Right lobe of liver (tissue), 6 donors: ENCODE measurements at regions not wholly inside any gene's neighbourhood (a gene's known extent, or its start where the extent isn't known, plus 50 kb on each side); places are given as distances from the start of the nearest gene placed in this dataset.

Source experiments
- ATAC-seq, 4 donors: fragments of 200-7000 bp; cut with Tn5 transposase; one replicate each; pipeline ENCODE4 v1.9.1; 2020; ENCODE audit warnings: mild to moderate bottlenecking in 4 of 4, moderate library complexity in 4 of 4
- DNase-seq, 3 donors: peaks; one replicate each; pipeline ENCODE4 v3.0.0-alpha.2; 2020
- H3K27ac ChIP-seq, 3 donors: fragments of 200-600 bp; one replicate each; pipeline ENCODE4 v1.8.0; 2022
- H3K27me3 ChIP-seq, 2 donors: fragments of 200-600 bp; one replicate each; pipeline ENCODE4 v1.8.0; 2022
- H3K36me3 ChIP-seq, 4 donors: fragments of 200-600 bp; sonication (generic) in 1 of 4; one replicate each; pipeline versions ENCODE4 v1.5.1 to v1.8.0; 2017 to 2022; ENCODE audit warnings: control low read depth in 1 of 4
- H3K4me1 ChIP-seq, 4 donors: fragments of 200-600 bp; sonication (generic) in 1 of 4; one replicate each; pipeline versions ENCODE4 v1.5.1 to v1.8.0; 2017 to 2022; ENCODE audit warnings: control low read depth in 1 of 4
- H3K4me3 ChIP-seq, 3 donors: fragments of 200-600 bp; one replicate each; pipeline ENCODE4 v1.8.0; 2022
- H3K9me3 ChIP-seq, 4 donors: fragments of 200-600 bp; sonication (generic) in 1 of 4; one replicate each; pipeline versions ENCODE4 v1.5.1 to v1.8.0; 2017 to 2022; ENCODE audit warnings: control low read depth in 1 of 4
- POLR2A ChIP-seq: fragments of 450-650 bp; IDR thresholded peaks from one replicate; pipeline ENCODE4 v1.6.1; 2017; ENCODE audit warnings: antibody characterized with exemption, mild to moderate bottlenecking
- WGBS: methylation state at CpG from one replicate; pipeline ENCODE4 v1.1.6; 2018; ENCODE audit warnings: low coverage, low lambda C conversion rate; ENCODE audit not compliant: insufficient coverage; ENCODE audit errors: missing lambda C conversion rate; 5-methylcytosine and 5-hydroxymethylcytosine counted together
- intact Hi-C, 2 donors: fragments of 100-400 bp; cut with DNase I; formaldehyde crosslinking; loops; one replicate each; pipeline versions ENCODE4 v1.11.2 to v1.14.1; 2022
- TF ChIP-seq, protein P1 (sequence below), 4 donors: fragments of 200-600 bp in 3 of 4; fragments of 450-650 bp in 1 of 4; IDR thresholded peaks; one replicate each; pipeline versions ENCODE4 v1.5.1 to v1.8.0; 2016 to 2022; ENCODE audit warnings: antibody characterized with exemption in 4 of 4, mild to moderate bottlenecking in 2 of 4
- donor health status: DM: no; HTN: yes; CAD: no.
- donor health status: DM: no; HTN: no; CAD: no.
- donor health status: DM: no; HTN: no; CAD: no.
- donor health status: DM: no; HTN: yes; CAD: no.
- donor health status: DM: no; HTN: yes; CAD: no.

DNA sequence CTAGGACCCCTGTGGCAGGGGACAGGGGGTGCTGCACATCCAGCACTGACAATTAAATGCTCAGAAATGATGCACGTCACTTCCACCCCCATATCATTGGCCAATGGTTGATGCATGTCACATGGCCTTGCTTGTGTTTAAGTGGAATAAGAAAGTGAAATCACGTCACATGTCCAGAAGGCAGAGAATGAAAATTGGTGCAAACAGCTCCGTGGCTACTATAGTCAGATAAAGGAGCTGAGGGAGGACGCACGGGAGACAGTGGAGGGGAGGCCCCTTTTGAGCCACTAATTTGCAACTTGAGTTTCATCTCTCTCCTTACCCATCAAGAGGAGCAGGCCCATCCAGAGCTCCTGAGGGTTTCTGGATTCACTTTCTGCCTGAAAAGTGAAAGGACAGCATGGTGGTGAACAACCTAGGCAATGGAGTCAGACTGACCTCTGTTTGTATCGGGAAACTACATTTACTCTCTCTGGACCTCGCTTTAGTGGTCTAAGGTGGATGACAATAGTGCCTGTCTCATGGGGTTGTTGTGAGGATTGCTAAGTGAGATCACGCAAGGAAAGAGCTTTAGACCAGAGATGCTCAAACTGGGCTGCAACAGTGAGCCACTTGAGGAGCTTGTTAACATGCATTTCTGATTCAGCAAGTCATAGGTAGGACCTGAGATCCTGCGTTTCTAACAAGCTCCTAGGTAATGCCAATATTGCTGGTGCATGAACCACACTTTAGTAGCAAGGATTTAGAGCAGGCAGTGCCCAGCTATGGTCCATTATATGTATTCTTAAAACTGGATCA is 133.9 kb upstream of the ADRA1B start:
- Histone ChIP-seq H3K27ac (no peak overlapping the region), H3K36me3 (no peaks in the 10 kb centered on the region), H3K4me1 (no peaks in the 10 kb centered on the region), H3K27me3 (no peaks in the 10 kb centered on the region), H3K4me3 (no peak overlapping the region), H3K9me3 (no peaks in the 10 kb centered on the region)
- ATAC-seq (no peak), DNase-seq (no peak)
- intact Hi-C loops: no loop called here
- 69% methylated on average over 9 of the region's 9 CpGs for WGBS
- TF ChIP-seq POLR2A: no peak
- TF ChIP-seq, protein P1, sequence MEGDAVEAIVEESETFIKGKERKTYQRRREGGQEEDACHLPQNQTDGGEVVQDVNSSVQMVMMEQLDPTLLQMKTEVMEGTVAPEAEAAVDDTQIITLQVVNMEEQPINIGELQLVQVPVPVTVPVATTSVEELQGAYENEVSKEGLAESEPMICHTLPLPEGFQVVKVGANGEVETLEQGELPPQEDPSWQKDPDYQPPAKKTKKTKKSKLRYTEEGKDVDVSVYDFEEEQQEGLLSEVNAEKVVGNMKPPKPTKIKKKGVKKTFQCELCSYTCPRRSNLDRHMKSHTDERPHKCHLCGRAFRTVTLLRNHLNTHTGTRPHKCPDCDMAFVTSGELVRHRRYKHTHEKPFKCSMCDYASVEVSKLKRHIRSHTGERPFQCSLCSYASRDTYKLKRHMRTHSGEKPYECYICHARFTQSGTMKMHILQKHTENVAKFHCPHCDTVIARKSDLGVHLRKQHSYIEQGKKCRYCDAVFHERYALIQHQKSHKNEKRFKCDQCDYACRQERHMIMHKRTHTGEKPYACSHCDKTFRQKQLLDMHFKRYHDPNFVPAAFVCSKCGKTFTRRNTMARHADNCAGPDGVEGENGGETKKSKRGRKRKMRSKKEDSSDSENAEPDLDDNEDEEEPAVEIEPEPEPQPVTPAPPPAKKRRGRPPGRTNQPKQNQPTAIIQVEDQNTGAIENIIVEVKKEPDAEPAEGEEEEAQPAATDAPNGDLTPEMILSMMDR (IDR thresholded peaks at IDR 0.05): no peak

DNA sequence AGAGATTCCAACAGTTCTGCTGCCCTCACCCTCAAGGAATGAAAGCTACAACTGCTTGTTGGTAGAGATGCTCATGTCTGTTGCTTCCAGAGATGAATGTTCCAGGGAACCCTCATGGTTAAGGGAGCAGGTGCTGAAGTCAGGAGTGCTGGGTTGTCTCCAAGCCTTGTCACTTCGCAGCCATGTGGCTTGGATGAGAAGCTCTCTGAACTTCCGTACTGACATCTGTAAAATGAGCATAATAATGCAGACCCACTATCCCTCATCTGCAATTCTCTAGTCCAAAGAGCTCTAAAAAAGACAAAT is 133.3 kb upstream of the ADRA1B start:
- H3K4me3 ChIP-seq: no peak overlapping the region
- WGBS: 67% methylated on average over 1 of the region's 2 CpGs
- H3K9me3 ChIP-seq: no peaks in the 10 kb centered on the region
- H3K27ac ChIP-seq: no peak overlapping the region
- no peak for TF ChIP-seq POLR2A
- TF ChIP-seq, protein P1 (IDR thresholded peaks at IDR 0.05): no peak
- ATAC-seq: no peak
- no peaks in the 10 kb centered on the region for H3K27me3 ChIP-seq
- no peak for DNase-seq
- intact Hi-C loops: no loop called here
- H3K4me1 ChIP-seq: no peaks in the 10 kb centered on the region
- no peaks in the 10 kb centered on the region for H3K36me3 ChIP-seq

DNA sequence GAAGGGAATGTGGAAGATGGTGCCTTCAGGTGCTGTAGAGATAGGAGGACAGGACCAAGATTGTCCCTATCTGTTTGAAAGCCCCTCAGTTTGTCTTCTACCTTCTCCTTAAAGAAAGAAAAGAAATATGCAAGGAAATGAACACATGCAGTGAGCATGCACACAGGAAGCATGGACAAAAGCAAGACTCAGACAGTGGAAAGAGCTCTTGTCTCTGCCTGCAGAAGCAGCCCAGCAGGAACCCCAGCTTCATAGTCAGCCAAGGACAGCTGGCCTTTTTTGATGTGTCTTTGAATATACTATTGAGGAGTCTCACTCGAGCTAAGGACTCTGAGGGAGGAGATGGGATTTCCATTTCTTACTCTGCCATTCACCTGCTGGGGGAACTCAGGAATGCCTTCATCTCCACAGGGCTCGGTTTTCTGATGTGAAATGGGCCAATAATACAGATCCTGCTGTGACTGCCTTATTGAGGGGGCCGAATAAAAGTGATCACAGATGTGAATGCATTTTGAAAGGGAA is 132.5 kb upstream of the ADRA1B start:
- TF ChIP-seq POLR2A: no peak
- TF ChIP-seq, protein P1 (IDR thresholded peaks at IDR 0.05): no peak
- Histone ChIP-seq H3K36me3 (no peaks in the 10 kb centered on the region), H3K27ac (no peak overlapping the region), H3K4me3 (no peak overlapping the region), H3K27me3 (no peaks in the 10 kb centered on the region), H3K9me3 (no peaks in the 10 kb centered on the region), H3K4me1 (no peaks in the 10 kb centered on the region)
- intact Hi-C loops: no loop called here
- DNase-seq (no peak), ATAC-seq (no peak)
- WGBS: 59% methylated on average over 3 of the region's 3 CpGs

DNA sequence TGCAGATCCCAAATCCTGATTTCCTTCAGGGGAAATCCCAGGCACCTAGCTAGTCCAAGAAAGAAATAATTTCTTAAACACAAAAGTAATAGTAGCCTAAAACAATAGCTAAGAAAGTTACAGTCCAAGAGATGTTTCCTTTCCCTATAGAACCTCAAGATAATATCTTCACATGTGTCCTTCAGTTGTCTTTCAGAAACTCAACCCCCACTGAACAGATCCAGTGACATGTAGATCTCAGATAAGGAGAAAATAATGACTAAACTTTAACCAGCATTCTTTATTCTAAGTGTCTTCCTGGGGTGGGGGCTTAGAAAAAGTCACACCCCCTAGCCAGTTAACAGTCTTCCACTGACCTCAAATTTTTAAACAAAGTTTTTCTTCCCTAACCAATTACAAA is 131.3 kb upstream of the ADRA1B start:
- ATAC-seq (no peak), DNase-seq (no peak)
- no peak for TF ChIP-seq POLR2A
- TF ChIP-seq, protein P1 (IDR thresholded peaks at IDR 0.05): no peak
- H3K27me3 ChIP-seq: no peaks in the 10 kb centered on the region
- no peak overlapping the region for H3K27ac ChIP-seq
- H3K36me3 ChIP-seq: no peaks in the 10 kb centered on the region
- intact Hi-C loops: no loop called here
- no peaks in the 10 kb centered on the region for H3K9me3 ChIP-seq
- no peaks in the 10 kb centered on the region for H3K4me1 ChIP-seq
- H3K4me3 ChIP-seq: no peak overlapping the region
